ENCODE measurements at regions not wholly inside any gene's neighbourhood (a gene's known extent, or its start where the extent isn't known, plus 50 kb on each side); places are given as distances from the start of the nearest gene placed in this dataset.
"Not testable (repeated sequence)": the region's sequence is repeated elsewhere in the genome, so short reads cannot be mapped to it uniquely, and the experiment has no call there.

- DNase-seq (ENCODE audit: low read depth in 2 of 3, low spot score in 1 of 3): no peak
These were observed 72.2 kb downstream of the CRLF2 start for GRCh38 chrX:1140236-1140681.

DNA sequence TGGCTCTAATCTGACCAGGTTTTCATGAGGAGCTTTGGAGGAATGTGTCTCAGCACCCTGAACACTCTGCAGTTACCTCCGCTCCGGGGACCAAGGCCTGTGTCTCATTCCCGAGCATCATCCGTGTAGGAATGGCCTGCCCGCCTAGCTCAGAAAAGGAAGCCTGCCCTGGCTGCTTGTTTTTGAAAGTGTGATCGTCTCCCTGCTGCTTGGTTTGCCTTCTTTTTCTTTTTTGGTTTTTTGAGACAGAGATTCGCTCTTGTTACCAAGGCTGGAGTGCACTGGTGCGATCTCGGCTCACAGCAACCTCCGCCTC lies 73.3 kb downstream of the CRLF2 start:
- DNase-seq (ENCODE audit: low read depth in 2 of 3, low spot score in 1 of 3): no peak

DNA sequence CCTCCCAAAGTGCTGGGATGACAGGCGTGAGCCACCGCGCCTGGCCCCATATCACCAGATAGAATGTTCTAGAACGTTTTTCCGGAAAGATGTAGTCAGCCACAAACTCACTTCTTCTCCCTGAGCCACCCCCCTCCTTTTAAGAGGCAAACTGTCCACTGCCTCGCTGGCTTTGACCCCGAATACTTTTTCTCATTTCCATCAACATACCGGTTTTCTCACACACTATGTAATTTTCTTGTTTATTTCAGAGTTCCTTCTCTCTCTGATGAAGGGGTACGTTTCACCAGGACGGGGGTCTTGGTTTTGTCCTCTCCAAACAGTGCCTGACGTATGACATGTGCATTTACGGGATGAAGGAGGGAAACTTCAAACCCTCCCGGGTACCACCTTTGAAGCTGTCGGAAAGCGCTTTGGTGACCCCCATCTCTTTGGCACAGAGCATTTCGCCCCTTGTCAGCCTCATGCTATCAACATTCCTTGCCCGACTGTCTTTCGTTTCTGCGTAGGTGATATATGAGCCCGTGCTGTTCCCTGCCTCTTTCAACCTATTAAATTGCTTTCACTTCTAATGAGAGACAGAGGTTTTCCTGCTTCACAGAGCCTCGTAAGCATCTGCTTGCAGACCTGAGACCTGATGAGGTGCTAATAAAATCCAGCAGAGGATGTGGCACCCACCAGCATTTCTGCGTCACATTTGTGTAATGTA lies 73.8 kb downstream of the CRLF2 start:
- no peak for DNase-seq (ENCODE audit: low read depth in 2 of 3, low spot score in 1 of 3)

- DNase-seq (ENCODE audit: low read depth in 2 of 3, low spot score in 1 of 3): no peak
These were observed 74.9 kb downstream of the CRLF2 start for GRCh38 chrX:1137531-1137930.

DNA sequence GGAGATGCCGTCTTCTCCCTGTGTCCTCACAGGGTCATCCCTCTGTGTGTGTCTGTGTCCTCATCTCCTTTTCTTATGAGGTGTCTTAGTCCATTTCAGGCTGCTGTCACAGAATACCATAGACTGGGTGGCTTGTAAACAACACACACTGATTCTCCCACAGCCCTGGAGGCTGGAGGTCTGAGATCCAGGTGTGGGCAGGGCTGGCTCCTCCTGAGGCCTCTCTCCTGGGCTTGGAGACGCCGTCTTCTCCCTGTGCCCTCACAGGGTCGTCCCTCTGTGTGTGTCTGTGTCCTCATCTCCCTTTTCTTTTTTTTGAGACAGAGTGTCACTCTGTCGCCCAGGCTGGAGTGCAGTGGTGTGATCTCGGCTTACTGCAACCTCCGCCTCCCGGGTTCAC lies 75.9 kb downstream of the CRLF2 start:
- not testable (repeated sequence) for DNase-seq (ENCODE audit: low read depth in 2 of 3, low spot score in 1 of 3)

- no peak for DNase-seq (ENCODE audit: low read depth in 2 of 3, low spot score in 1 of 3)
These were observed 77.5 kb downstream of the CRLF2 start for GRCh38 chrX:1134976-1135375.

GRCh38 chrX:1134156-1134555 lies 78.3 kb downstream of the CRLF2 start:
- DNase-seq (ENCODE audit: low read depth in 2 of 3, low spot score in 1 of 3): no peak

DNA sequence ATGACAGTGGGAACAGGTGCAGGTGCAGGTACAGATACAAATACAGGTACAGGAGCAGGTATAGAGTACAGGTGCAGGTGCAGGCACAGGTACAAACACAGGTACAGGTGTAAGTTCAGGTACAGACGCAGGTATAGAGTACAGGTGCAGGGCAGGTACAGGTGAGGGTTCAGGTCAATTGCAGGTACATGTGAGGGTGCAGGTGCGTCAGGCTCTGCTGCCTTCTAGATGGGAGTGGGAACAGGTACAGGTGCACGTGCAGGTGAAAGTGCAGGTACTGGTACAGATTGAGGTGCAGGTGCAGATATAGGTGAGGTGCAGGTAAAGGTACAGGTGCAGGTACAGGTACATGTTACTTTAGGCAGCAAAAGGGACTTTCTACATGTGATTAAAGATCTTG lies 85.7 kb downstream of the CRLF2 start:
- DNase-seq (ENCODE audit: low read depth in 2 of 3, low spot score in 1 of 3): no peak

- no peak for DNase-seq (ENCODE audit: low read depth in 2 of 3, low spot score in 1 of 3)
These were observed 87.9 kb downstream of the CRLF2 start for GRCh38 chrX:1124531-1124930.

DNA sequence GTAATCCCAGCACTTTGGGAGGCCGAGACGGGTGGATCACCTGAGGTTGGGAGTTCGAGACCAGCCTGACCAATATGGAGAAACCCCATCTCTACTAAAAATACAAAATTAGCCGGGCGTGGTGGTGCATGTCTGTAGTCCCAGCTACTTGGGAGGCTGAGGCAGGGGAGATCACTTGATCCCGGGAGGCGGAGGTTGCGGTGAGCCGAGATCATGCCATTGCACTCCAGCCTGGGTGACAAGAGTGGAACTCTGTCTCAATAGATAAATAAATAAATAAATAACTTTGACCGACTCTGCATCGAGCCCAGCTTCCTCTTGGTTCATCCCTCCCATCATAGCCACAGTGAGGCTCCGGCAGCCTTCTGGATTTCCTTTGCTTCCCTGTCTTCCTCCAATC lies 89.6 kb downstream of the CRLF2 start:
- not testable (repeated sequence) for DNase-seq (ENCODE audit: low read depth in 2 of 3, low spot score in 1 of 3)

DNA sequence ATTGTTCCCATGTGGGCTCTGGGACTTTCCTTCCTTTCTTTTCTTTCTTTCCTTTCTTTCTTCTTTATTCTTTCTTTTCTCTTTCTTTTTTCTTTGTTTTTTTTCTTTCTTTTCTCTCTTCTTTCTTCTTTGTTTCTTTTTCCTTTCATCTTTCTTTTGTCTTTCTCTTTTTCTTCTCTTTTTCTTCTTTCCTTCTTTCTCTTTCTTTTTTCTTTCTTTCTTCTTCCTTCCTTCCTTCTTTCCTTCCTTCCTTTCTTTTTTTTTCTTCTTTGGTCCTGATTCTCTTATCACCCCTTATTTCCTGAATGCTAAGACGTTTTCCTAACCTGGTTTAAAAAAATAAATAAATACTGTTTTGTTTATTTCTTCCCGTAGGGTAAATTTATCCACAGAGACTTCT lies 93.2 kb downstream of the CRLF2 start:
- DNase-seq (ENCODE audit: low read depth in 2 of 3, low spot score in 1 of 3): no peak

- no peak for DNase-seq (ENCODE audit: low read depth in 2 of 3, low spot score in 1 of 3)
These were observed 93.8 kb downstream of the CRLF2 start for GRCh38 chrX:1118572-1119199.

DNA sequence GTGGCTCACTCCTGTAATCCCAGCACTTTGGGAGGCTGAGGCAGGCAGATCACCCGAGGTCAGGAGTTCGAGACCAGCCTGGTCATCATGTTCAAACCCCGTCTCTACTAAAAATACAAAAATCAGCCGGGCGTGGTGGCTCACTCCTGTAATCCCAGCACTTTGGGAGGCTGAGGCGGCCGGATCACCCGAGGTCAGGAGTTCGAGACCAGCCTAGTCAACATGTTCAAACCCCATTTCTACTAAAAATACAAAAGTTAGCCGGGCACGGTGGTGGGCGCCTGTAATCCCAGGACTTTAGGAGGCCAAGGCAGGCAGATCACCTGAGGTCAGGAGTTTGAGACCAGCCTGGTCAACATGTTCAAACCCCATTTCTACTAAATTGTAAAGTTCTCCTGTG lies 97.0 kb downstream of the CRLF2 start:
- not testable (repeated sequence) for DNase-seq (ENCODE audit: low read depth in 2 of 3, low spot score in 1 of 3)

DNA sequence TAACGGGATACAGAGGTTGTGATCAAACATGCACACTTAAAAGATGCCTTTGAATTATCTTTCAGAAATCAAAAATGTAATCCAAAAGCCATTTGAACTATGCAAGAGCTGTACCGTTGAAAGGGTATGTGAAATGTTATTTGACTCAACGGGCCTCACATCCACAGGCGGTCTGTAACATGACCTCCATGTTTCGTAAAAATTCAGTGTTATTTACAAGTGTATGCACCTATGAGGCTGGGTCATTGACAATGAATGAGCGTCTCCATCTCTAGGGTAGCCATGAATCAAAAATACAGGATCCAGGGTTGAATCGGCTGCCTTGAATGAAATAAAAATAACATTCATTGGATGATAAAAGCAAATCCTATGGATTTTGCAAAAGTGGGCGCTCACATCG lies 100.1 kb downstream of the CRLF2 start:
- DNase-seq (ENCODE audit: low read depth in 2 of 3, low spot score in 1 of 3): no peak

- DNase-seq (ENCODE audit: low read depth in 2 of 3, low spot score in 1 of 3): no peak
These were observed 100.7 kb downstream of the CRLF2 start for GRCh38 chrX:1111601-1112300.

- no peak for DNase-seq (ENCODE audit: low read depth in 2 of 3, low spot score in 1 of 3)
These were observed 102.8 kb downstream of the CRLF2 start for GRCh38 chrX:1109580-1110119.

DNA sequence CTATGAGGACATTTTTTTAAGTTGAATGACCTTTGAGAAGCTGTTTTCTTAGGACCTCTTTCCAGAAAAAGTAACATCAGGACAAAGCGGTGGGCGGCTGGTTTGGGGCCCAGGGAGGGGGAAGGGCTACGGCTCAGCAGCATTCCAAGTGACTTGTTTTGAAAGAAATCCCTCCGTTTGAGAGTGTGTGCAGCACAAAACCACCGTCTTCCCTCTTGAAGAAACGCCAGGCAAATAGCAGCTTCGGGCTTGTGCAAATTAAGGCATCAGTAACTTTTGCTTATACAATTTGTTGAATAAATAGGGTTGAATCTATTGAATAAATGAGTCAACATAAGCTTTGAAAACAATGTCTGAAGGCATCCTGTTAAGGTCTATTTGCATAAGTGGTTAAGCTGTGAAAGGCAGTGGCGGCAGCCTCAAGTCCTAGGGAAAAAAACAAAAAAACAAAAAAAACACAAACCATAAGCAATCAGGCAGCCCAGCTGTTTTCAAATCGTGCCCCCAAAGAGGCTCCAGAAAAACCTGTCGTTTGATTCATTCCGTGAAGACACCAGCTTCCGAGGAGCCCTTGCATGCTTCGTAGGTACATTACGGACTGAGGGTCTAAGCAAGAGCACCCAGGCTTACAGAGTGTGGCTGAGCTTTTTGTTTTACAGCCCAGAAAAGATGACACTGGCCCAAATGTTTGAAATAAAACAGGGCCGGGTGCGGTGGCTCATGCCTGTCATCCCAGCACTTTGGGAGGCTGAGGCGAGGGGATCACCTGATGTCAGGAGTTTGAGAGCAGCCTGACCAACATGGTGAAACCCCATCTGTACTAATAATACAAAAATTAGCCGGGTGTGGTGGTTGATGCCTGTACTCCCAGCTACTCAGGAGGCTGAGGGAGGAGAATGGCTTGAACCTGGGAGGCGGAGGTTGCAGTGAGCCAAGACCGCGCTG lies 103.7 kb downstream of the CRLF2 start:
- DNase-seq (ENCODE audit: low read depth in 2 of 3, low spot score in 1 of 3): no peak

DNA sequence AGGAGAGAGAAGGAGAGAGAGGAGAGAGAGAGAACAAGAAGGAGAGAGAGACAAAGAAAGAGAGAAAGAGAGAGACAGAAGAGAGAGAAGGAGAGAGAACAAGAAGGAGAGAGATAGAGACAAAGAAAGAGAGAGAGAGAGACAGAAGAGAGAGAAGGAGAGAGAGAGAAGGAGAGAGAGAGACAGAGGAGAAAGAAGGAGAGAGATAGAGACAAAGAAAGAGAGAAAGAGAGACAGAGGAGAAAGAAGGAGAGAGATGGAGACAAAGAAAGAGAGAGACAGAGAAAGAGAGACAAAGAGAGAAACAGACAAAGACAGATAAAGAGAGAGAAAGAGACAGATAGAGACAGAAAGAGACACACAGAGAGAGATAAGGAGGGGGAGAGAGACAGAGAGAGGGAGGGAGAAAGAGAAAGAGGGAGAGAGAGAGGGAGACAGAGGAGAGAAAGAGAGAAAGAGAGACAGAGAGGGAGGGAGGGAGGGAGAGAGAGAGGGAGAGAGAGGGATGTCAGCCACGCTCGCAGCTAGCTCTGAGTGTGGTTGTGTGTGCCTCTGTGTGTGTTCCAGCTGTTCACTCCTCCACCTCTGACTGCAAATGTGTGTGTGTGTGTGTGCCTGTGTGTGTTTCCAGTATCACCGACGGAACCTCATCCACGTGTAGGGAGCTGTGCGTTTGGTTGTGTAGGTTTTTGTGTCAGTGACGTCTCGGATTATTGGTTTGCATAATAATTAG lies 105.8 kb downstream of the CRLF2 start:
- DNase-seq (ENCODE audit: low read depth in 2 of 3, low spot score in 1 of 3): no peak

DNA sequence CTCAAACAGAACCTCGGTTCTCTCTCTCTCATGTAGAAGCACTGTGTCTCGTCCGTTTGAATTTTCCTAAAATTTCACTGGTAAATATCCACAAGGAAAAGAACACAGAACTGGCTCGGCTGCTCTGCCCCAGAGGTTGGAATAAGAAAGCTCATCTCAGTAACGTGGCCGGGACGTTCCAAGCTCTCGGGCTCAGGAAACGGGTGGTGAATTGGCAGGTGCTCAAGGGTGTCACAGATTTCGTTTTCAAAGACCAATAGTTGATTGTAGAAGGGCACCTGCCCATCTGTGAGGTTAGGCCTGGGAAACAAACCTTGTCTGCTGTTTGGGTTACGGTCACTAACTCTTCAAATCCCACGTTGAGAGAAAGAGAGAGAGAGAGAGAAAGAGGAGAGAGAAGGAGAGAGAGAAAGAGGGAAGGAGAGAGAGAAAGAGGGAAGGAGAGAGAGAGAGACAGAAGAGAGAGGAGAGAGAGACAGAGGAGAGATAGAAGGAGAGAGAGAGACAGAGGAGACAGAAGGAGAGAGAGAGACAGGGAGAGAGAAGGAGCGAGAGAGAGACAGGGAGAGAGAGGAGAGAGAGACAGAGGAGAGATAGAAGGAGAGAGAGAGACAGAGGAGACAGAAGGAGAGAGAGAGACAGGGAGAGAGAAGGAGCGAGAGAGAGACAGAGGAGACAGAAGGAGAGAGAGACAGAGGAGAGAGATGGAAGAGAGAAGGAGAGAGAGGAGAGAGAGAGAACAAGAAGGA lies 106.6 kb downstream of the CRLF2 start:
- no peak for DNase-seq (ENCODE audit: low read depth in 2 of 3, low spot score in 1 of 3)

DNA sequence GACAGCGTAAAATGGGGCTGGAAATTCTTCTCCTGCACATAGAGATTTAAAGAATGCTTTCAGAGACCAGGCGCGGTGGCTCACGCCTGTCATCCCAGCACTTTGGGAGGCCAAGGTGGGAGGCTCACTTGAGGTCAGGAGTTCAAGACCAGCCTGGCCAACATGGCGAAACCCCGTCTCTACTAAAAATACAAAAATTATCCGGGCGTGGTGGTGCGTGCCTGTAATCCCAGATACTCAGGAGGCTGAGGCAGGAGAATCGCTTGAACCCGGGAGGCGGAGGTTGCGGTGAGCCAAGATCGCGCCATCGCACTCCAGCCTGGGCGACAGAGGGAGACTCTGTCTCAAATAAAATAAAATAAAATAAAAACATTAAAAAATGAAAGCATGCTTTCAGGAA lies 107.4 kb downstream of the CRLF2 start:
- DNase-seq (ENCODE audit: low read depth in 2 of 3, low spot score in 1 of 3): not testable (repeated sequence)

Measured in stimulated activated CD4-positive, alpha-beta T cell treated with anti-CD3 and anti-CD28 coated beads, Interleukin-12 subunit alpha, Interleukin-12 subunit beta, amount 100 ng/mL, for 48 hours (primary cell).